Erythroblast (primary cell): ENCODE measurements at regions not wholly inside any gene's neighbourhood (a gene's known extent, or its start where the extent isn't known, plus 50 kb on each side); places are given as distances from the start of the nearest gene placed in this dataset.

ENCODE experiments used
- GATA1 ChIP-seq: IDR thresholded peaks from 2 replicates; pipeline ENCODE4 v1.6.1; 2011; ENCODE audit warnings: low read depth, mild to moderate bottlenecking, control low read depth, low read length, moderate library complexity
- POLR2A ChIP-seq: IDR thresholded peaks from 2 replicates; pipeline ENCODE4 v1.6.1; 2011; ENCODE audit warnings: mild to moderate bottlenecking, low read length

DNA sequence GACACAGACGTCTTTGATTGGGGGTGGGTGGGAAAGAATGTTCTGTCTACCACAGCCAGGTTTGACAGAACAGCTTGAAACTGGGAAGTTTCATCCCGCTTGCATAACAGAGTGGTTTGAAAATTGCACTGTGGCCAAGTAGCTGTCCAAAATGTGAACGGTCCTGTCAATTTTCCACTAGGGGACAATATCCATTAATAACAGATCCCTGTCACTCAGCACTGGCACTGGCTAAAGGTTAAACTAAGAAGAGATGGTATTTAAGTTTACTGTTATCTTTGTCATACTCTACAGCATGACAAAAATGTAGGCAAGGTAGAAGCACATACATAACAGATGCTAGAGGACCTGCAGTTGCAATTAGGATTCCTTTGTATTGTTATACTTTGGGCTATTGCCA, 55.6 kb upstream of the ACMSD start:
- no peak for TF ChIP-seq POLR2A
- no peak for TF ChIP-seq GATA1
